Natural killer cell treated with Interleukin-12 subunit alpha and Interleukin-12 subunit beta and Interleukin-15 and Interleukin-18, amount 100 ng/mL, for 72 hours (primary cell): ENCODE measurements at regions not wholly inside any gene's neighbourhood (a gene's known extent, or its start where the extent isn't known, plus 50 kb on each side); places are given as distances from the start of the nearest gene placed in this dataset.
"Not testable (repeated sequence)": the region's sequence is repeated elsewhere in the genome, so short reads cannot be mapped to it uniquely, and the experiment has no call there.

Experiments used
- ATAC-seq, 2 donors: fragments of 150-1000 bp; cut with Tn5 transposase in 1 of 2; sonication (Bioruptor Pico), chemical (Tn5 transposase) in 1 of 2; 2 replicates each; pipeline ENCODE4 v1.10.0; 2021
- DNase-seq: peaks from one replicate; pipeline ENCODE4 v3.0.0; 2022; ENCODE audit warnings: low spot score
- H3K27ac Mint-ChIP-seq, 2 donors: 1 replicate in 1 of 2; 2 replicates in 1 of 2; pipeline ENCODE4 v1.8.0; 2022; ENCODE audit warnings: mixed read lengths in 2 of 2, mild to moderate bottlenecking in 1 of 2, moderate library complexity in 1 of 2
- H3K27me3 Mint-ChIP-seq, 2 donors: 1 replicate in 1 of 2; 2 replicates in 1 of 2; pipeline ENCODE4 v1.8.0; 2022; ENCODE audit warnings: mixed read lengths in 2 of 2
- H3K36me3 Mint-ChIP-seq: one replicate; pipeline ENCODE4 v1.8.0; 2022; ENCODE audit warnings: mixed read lengths
- H3K4me1 Mint-ChIP-seq, 2 donors: 1 replicate in 1 of 2; 2 replicates in 1 of 2; pipeline ENCODE4 v1.8.0; 2022; ENCODE audit warnings: low read depth in 2 of 2, mixed read lengths in 2 of 2, mild to moderate bottlenecking in 1 of 2
- H3K4me3 Mint-ChIP-seq: one replicate; pipeline ENCODE4 v1.8.0; 2022; ENCODE audit warnings: mixed read lengths
- H3K9me3 Mint-ChIP-seq: 2 replicates; pipeline ENCODE4 v1.8.0; 2022; ENCODE audit warnings: mixed read lengths

DNA sequence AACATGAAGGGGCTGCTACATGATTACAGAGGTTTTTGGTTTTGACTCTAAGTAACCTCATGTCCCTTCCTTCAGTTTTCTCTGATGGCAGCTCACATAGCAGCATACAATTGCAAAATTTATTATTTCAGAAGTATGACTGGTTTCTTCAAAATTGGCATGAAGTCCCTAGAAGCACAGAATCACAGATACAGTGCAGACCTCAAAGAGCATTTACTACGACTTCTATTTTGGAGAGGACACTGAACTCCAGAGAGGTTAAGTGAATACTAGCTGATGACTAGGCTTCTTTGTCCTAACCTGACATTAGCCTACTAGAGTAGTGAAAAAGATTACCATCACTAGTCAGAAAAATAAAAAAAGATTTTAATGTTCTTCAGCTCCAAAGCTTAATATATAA, 664.3 kb downstream of the RFPL4B start:
- ATAC-seq (no peak), DNase-seq (no peak)
- no peaks in the 10 kb centered on the region for H3K4me1 Mint-ChIP-seq
- no peak overlapping the region for H3K4me3 Mint-ChIP-seq
- no peaks in the 10 kb centered on the region for H3K36me3 Mint-ChIP-seq
- no peaks in the 10 kb centered on the region for H3K27me3 Mint-ChIP-seq
- peaks cover 5% of the 10 kb centered on the region for H3K9me3 Mint-ChIP-seq
- no peak overlapping the region for H3K27ac Mint-ChIP-seq

- Mint-ChIP-seq H3K27me3 (no peaks in the 10 kb centered on the region), H3K27ac (no peak overlapping the region), H3K9me3 (peaks cover 5% of the 10 kb centered on the region), H3K4me3 (no peak overlapping the region), H3K4me1 (no peaks in the 10 kb centered on the region), H3K36me3 (no peaks in the 10 kb centered on the region)
- no peak for DNase-seq
- no peak for ATAC-seq
These were observed 664.7 kb downstream of the RFPL4B start for GRCh38 chr6:113011801-113012200.

DNA sequence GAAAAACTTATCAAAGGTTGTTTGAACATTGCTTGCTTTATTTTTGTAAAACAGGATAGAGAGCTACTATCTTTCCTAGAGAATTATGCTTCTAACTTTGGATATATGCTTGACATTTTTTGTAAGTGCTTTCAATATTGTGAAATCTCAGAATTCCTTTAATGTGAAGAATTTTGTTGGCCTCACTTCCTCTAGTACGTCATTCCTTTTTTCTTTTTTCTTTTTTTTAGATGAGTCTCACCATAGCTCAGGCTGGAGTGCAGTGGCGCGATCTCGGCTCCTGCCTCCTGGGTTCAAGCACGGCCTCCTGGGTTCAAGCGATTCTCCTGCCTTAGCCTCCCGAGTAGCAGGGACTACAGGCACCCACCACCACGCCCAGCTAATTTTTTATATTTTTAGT, 668.1 kb downstream of the RFPL4B start:
- H3K9me3 Mint-ChIP-seq, result peaks cover 8% of the 10 kb centered on the region
- no peak overlapping the region for H3K27ac Mint-ChIP-seq
- DNase-seq (no peak), ATAC-seq (no peak)
- no peaks in the 10 kb centered on the region for H3K4me1 Mint-ChIP-seq
- H3K36me3 Mint-ChIP-seq, result no peaks in the 10 kb centered on the region
- no peak overlapping the region for H3K4me3 Mint-ChIP-seq
- H3K27me3 Mint-ChIP-seq, result no peaks in the 10 kb centered on the region

GRCh38 chr6:113017353-113017752, 670.2 kb downstream of the RFPL4B start:
- ATAC-seq, result no peak
- Mint-ChIP-seq H3K36me3 (no peaks in the 10 kb centered on the region), H3K4me3 (no peak overlapping the region), H3K27ac (no peak overlapping the region), H3K27me3 (no peaks in the 10 kb centered on the region), H3K4me1 (no peaks in the 10 kb centered on the region), H3K9me3 (peaks cover 6% of the 10 kb centered on the region)
- DNase-seq, result no peak

DNA sequence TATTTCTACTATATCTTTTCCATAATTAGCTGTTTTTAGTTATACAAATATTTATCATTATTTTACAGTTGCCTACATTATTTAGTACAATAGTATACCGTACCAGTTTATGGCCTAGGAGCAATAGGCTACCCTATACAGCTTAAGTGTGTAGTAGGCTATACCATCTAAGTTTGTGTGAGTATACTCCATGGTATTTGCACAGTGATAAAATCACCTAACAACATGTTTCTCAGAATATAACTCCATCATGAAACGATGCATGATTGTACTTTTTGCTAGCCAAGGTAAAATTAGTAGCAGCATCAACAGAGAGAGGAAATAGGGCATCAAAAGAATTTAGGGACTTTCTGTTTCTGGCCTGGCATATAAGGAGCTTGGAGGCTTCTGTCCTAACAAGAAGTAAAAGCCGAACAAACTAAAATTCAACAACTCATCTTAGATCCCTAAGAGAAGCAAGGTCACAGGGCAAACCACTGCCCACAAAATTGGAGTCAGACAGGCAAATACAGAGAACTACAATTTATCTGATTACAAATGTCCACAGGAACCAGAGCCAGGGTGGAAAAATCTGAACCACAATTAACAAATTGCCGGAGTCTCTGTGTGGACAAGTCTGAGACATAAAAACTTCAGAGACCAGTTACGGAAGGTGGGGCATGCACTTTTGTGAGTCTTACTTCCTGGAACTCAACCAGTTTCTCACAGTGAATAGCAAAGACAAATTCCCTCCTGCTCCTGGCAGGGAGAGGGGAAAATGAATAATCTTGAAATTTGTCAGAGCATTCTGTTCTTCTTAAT, 671.4 kb downstream of the RFPL4B start:
- Mint-ChIP-seq H3K27me3 (no peaks in the 10 kb centered on the region), H3K36me3 (no peaks in the 10 kb centered on the region), H3K4me1 (no peaks in the 10 kb centered on the region), H3K4me3 (no peak overlapping the region), H3K9me3 (peaks cover 9% of the 10 kb centered on the region), H3K27ac (no peak overlapping the region)
- ATAC-seq (no peak), DNase-seq (no peak)

DNA sequence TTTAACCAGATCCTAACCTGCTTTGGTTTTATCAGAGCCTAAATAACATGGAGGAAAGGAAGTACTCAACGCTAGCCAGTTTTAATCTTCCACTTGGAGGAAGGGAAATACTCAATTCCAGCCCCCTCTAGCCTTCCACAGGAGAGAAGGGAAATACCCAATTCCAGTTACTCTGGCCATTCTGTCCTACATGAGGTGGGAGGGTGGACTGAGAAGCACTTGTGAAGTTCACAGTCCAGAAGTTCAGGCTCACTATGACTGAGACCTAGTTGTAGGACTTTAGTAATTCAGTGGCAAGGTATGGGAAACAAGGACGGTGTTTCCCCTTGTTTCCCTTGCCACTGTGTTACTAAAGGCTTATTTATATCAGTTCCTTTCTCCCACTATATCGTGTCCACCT, 672.0 kb downstream of the RFPL4B start:
- no peaks in the 10 kb centered on the region for H3K4me1 Mint-ChIP-seq
- peaks cover 9% of the 10 kb centered on the region for H3K9me3 Mint-ChIP-seq
- H3K27me3 Mint-ChIP-seq, result no peaks in the 10 kb centered on the region
- DNase-seq, result no peak
- no peaks in the 10 kb centered on the region for H3K36me3 Mint-ChIP-seq
- no peak for ATAC-seq
- H3K4me3 Mint-ChIP-seq, result no peak overlapping the region
- no peak overlapping the region for H3K27ac Mint-ChIP-seq

- Mint-ChIP-seq H3K4me1 (peaks cover 0 to 2% of the 10 kb centered on the region in 2 donors), H3K36me3 (no peaks in the 10 kb centered on the region), H3K4me3 (no peak overlapping the region), H3K27ac (no peak overlapping the region), H3K9me3 (peaks cover 26% of the 10 kb centered on the region), H3K27me3 (no peaks in the 10 kb centered on the region)
- ATAC-seq (no peak), DNase-seq (no peak)
These were observed 680.6 kb downstream of the RFPL4B start for GRCh38 chr6:113027780-113028179.

DNA sequence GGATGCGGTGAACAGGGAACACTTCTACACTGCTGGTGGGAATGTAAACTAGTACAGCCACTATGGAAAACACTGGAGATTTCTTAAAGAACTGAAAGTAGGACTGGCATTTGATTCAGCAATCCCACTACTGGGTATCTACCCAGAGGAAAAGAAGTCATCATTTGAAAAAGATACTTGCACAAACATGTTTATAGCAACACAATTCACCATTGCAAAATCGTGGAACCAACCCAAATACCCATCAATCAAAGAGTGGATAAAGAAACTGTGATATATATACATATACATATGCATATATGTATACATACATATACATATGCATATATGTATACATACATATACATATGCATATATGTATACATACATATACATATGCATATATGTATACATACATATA, 682.0 kb downstream of the RFPL4B start:
- not testable (repeated sequence) for H3K27me3 Mint-ChIP-seq, H3K27ac Mint-ChIP-seq, H3K4me3 Mint-ChIP-seq, DNase-seq, ATAC-seq, H3K36me3 Mint-ChIP-seq, H3K4me1 Mint-ChIP-seq
- peaks cover 26% of the 10 kb centered on the region for H3K9me3 Mint-ChIP-seq

GRCh38 chr6:113031591-113032238, 684.6 kb downstream of the RFPL4B start:
- DNase-seq (no peak), ATAC-seq (no peak)
- peaks cover 0 to 2% of the 10 kb centered on the region in 2 donors for H3K4me1 Mint-ChIP-seq
- H3K27me3 Mint-ChIP-seq, result no peaks in the 10 kb centered on the region
- H3K4me3 Mint-ChIP-seq, result no peak overlapping the region
- peaks cover 30% of the 10 kb centered on the region for H3K9me3 Mint-ChIP-seq
- H3K27ac Mint-ChIP-seq, result no peak overlapping the region
- no peaks in the 10 kb centered on the region for H3K36me3 Mint-ChIP-seq

DNA sequence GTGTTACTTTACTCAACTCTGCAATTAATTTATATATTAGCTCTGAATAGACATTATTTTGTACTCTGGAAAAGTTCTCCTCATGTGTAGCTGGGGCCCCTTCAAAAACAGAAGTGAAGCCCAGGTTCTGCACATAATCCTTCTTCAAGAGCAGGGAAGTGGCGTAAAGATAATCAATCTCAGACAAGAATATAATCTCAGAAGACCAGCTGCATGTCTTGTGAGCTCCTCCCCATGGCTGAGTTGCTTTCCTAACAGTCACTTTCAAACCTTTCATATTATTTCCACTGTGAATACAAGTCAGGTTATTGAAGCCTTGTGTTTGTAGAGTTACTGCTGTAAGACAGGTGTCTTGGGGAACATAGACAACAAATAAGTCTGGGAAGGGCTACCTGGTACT, 691.9 kb downstream of the RFPL4B start:
- Mint-ChIP-seq H3K9me3 (peaks cover 23% of the 10 kb centered on the region), H3K36me3 (no peaks in the 10 kb centered on the region), H3K27ac (no peak overlapping the region), H3K27me3 (no peaks in the 10 kb centered on the region), H3K4me3 (no peak overlapping the region), H3K4me1 (no peaks in the 10 kb centered on the region)
- ATAC-seq, result no peak
- DNase-seq, result no peak

- Mint-ChIP-seq H3K27me3 (no peaks in the 10 kb centered on the region), H3K4me1 (no peaks in the 10 kb centered on the region), H3K9me3 (peaks cover 16% of the 10 kb centered on the region), H3K27ac (no peak overlapping the region), H3K4me3 (no peak overlapping the region), H3K36me3 (no peaks in the 10 kb centered on the region)
- ATAC-seq (no peak), DNase-seq (no peak)
These were observed 700.0 kb downstream of the RFPL4B start for GRCh38 chr6:113047148-113047547.

DNA sequence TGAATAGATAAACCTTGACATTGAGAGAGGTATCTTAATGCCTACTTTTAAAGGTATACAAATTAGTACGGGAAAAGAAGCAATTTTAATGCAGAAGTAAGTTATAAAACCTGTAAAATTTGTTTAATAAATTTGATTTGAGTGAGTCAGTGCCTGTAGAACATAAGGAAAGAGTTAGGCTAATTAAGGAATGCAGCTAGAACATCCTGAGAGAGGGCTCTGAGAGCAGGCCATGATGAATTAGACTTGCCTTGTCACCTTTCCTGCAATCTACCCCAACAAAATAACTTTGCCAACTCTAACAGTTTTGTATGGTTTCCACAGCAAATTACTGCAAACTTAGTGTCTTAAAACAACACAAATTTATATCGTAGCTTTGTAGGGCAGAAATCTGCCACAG, 700.8 kb downstream of the RFPL4B start:
- ATAC-seq (no peak), DNase-seq (no peak)
- no peak overlapping the region for H3K4me3 Mint-ChIP-seq
- no peaks in the 10 kb centered on the region for H3K36me3 Mint-ChIP-seq
- H3K27me3 Mint-ChIP-seq, result no peaks in the 10 kb centered on the region
- H3K4me1 Mint-ChIP-seq, result no peaks in the 10 kb centered on the region
- peaks cover 16% of the 10 kb centered on the region for H3K9me3 Mint-ChIP-seq
- H3K27ac Mint-ChIP-seq, result no peak overlapping the region

- Mint-ChIP-seq H3K27me3 (no peaks in the 10 kb centered on the region), H3K27ac (no peak overlapping the region), H3K4me1 (no peaks in the 10 kb centered on the region), H3K4me3 (no peak overlapping the region), H3K9me3 (peaks cover 16% of the 10 kb centered on the region), H3K36me3 (no peaks in the 10 kb centered on the region)
- DNase-seq (no peak), ATAC-seq (no peak)
These were observed 701.6 kb downstream of the RFPL4B start for GRCh38 chr6:113048741-113049140.

- ATAC-seq, result no peak
These were observed 702.1 kb downstream of the RFPL4B start for GRCh38 chr6:113049190-113049589.

More at GRCh38 chr6:113049190-113049589, 702.1 kb downstream of the RFPL4B start:
- Mint-ChIP-seq H3K4me3 (no peak overlapping the region), H3K9me3 (peaks cover 16% of the 10 kb centered on the region), H3K4me1 (no peaks in the 10 kb centered on the region), H3K27me3 (no peaks in the 10 kb centered on the region), H3K36me3 (no peaks in the 10 kb centered on the region), H3K27ac (no peak overlapping the region)
- DNase-seq, result no peak
